Peyer's patch (tissue), 4 donors: ENCODE measurements at regions not wholly inside any gene's neighbourhood (a gene's known extent, or its start where the extent isn't known, plus 50 kb on each side); places are given as distances from the start of the nearest gene placed in this dataset.

Experiments used
- CTCF ChIP-seq, 6 experiments: fragments of 450-650 bp in 4 of 6; fragments of 200-600 bp in 2 of 6; sonication (generic) in 1 of 6; IDR thresholded peaks; one replicate each; pipeline ENCODE4 v1.5.1; 2017 to 2019; ENCODE audit warnings: antibody characterized with exemption in 6 of 6, mild to moderate bottlenecking in 3 of 6, moderate library complexity in 1 of 6
- POLR2A ChIP-seq, 2 donors: fragments of 450-650 bp; IDR thresholded peaks; one replicate each; pipeline ENCODE4 v1.5.1; 2017; ENCODE audit warnings: antibody characterized with exemption in 2 of 2, mild to moderate bottlenecking in 2 of 2, moderate library complexity in 2 of 2

GRCh38 chr4:170687751-170688150 lies 598.0 kb upstream of the AADAT start:
- TF ChIP-seq CTCF (IDR thresholded peaks at IDR 0.05) (no peak), POLR2A (IDR thresholded peaks at IDR 0.05) (no peak)
